Astrocyte (in vitro differentiated cells and primary cell): ENCODE measurements at regions not wholly inside any gene's neighbourhood (a gene's known extent, or its start where the extent isn't known, plus 50 kb on each side); places are given as distances from the start of the nearest gene placed in this dataset.

Experiments used
- DNase-seq: peaks from one replicate; pipeline ENCODE4 v3.0.0-alpha.2; 2010; ENCODE audit warnings: low read depth
- FAIRE-seq: peaks from 2 replicates; lab custom pipeline; 2011; peaks lifted over from hg19 to GRCh38; lab: Jason Lieb, UNC
- H2AFZ ChIP-seq: 2 replicates; pipeline ENCODE4 v1.6.0; 2012; ENCODE audit warnings: low read depth, low read length, inconsistent platforms
- H3K27ac ChIP-seq: 2 replicates; pipeline ENCODE4 v1.5.1; 2011; ENCODE audit warnings: low read depth, low read length, inconsistent platforms
- H3K27me3 ChIP-seq: 2 replicates; pipeline ENCODE4 v1.6.0; 2011; ENCODE audit warnings: low read length, inconsistent platforms; ENCODE audit not compliant: insufficient read depth
- H3K36me3 ChIP-seq: 2 replicates; pipeline ENCODE4 v1.5.1; 2011; ENCODE audit warnings: low read length, inconsistent platforms; ENCODE audit not compliant: insufficient read depth
- H3K4me1 ChIP-seq: 2 replicates; pipeline ENCODE4 v1.5.1; 2011; ENCODE audit warnings: low read length, inconsistent platforms; ENCODE audit not compliant: insufficient read depth
- H3K4me2 ChIP-seq: 2 replicates; pipeline ENCODE4 v1.6.0; 2012; ENCODE audit warnings: low read length, inconsistent platforms
- H3K4me3 ChIP-seq: 2 replicates; pipeline ENCODE4 v1.5.1; 2011; ENCODE audit warnings: low read depth, mild to moderate bottlenecking, low read length, inconsistent platforms; ENCODE audit not compliant: insufficient read depth
- H3K79me2 ChIP-seq: 2 replicates; pipeline ENCODE4 v1.6.0; 2012; ENCODE audit warnings: mild to moderate bottlenecking, low read length, inconsistent platforms; ENCODE audit not compliant: insufficient read depth
- H3K9ac ChIP-seq: 2 replicates; pipeline ENCODE4 v1.6.0; 2012; ENCODE audit warnings: mild to moderate bottlenecking, low read length, inconsistent platforms
- H3K9me3 ChIP-seq: 2 replicates; pipeline ENCODE4 v1.5.1; 2012; ENCODE audit warnings: low read depth, mild to moderate bottlenecking, low read length, inconsistent platforms; ENCODE audit not compliant: insufficient read depth
- H4K20me1 ChIP-seq: 2 replicates; pipeline ENCODE4 v1.6.0; 2012; ENCODE audit warnings: low read length, inconsistent platforms; ENCODE audit not compliant: insufficient read depth
- H3K27ac Mint-ChIP-seq: one replicate; pipeline ENCODE4 v1.8.0; 2021; ENCODE audit warnings: mild to moderate bottlenecking, mixed read lengths; ENCODE audit not compliant: unreplicated experiment
- H3K27me3 Mint-ChIP-seq: one replicate; pipeline ENCODE4 v1.8.0; 2021; ENCODE audit warnings: low read depth, mixed read lengths; ENCODE audit not compliant: unreplicated experiment
- H3K36me3 Mint-ChIP-seq: one replicate; pipeline ENCODE4 v1.8.0; 2021; ENCODE audit warnings: low read depth, mixed read lengths; ENCODE audit not compliant: unreplicated experiment
- H3K4me1 Mint-ChIP-seq: one replicate; pipeline ENCODE4 v1.8.0; 2021; ENCODE audit warnings: low read depth, mixed read lengths; ENCODE audit not compliant: unreplicated experiment
- H3K4me3 Mint-ChIP-seq: one replicate; pipeline ENCODE4 v1.8.0; 2021; ENCODE audit warnings: mild to moderate bottlenecking, moderate library complexity, mixed read lengths; ENCODE audit not compliant: unreplicated experiment
- H3K9me3 Mint-ChIP-seq: one replicate; pipeline ENCODE4 v1.8.0; 2021; ENCODE audit warnings: mild to moderate bottlenecking, mixed read lengths; ENCODE audit not compliant: unreplicated experiment
- EZH2 ChIP-seq: IDR thresholded peaks from 2 replicates; pipeline ENCODE4 v1.6.1; 2012; ENCODE audit warnings: mild to moderate bottlenecking, low read length, inconsistent platforms; ENCODE audit not compliant: insufficient read depth
- TF ChIP-seq, protein P1 (sequence below): IDR thresholded peaks from 2 replicates; pipeline ENCODE4 v1.5.1; 2011; ENCODE audit warnings: low read depth, mild to moderate bottlenecking, inconsistent platforms, low read length, moderate library complexity; ENCODE audit not compliant: insufficient read depth

DNA sequence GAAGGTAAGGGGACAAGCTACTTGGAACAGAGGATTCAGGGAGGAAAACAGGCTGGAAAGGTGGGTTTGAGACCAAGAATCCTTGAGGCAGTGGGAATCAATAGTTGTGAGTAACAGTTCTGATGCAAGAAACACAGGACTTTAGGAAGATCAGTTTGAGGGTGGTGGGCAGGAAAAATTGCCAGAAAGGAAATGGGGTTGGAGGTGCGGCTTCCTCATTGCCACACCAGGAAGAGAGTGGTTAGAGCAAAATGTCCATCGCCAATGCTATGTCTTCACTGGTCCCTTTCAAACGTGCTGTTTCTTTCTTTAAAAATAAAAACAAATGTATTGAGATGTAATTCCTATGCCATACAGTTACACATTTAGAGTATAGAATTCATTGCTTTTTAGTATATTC, 57.1 kb upstream of the NOCT start:
- Histone ChIP-seq H3K4me3 (no peak overlapping the region), H3K4me2 (no peak overlapping the region), H3K4me1 (peaks cover 9% of the 10 kb centered on the region), H2AFZ (no peak overlapping the region), H3K36me3 (no peaks in the 10 kb centered on the region), H3K9ac (no peak overlapping the region), H3K9me3 (no peaks in the 10 kb centered on the region), H4K20me1 (no peaks in the 10 kb centered on the region), H3K79me2 (no peaks in the 10 kb centered on the region), H3K27me3 (no peaks in the 10 kb centered on the region), H3K27ac (no peak overlapping the region)
- no peaks in the 10 kb centered on the region for H3K36me3 Mint-ChIP-seq
- DNase-seq = no peak
- TF ChIP-seq, protein P1, sequence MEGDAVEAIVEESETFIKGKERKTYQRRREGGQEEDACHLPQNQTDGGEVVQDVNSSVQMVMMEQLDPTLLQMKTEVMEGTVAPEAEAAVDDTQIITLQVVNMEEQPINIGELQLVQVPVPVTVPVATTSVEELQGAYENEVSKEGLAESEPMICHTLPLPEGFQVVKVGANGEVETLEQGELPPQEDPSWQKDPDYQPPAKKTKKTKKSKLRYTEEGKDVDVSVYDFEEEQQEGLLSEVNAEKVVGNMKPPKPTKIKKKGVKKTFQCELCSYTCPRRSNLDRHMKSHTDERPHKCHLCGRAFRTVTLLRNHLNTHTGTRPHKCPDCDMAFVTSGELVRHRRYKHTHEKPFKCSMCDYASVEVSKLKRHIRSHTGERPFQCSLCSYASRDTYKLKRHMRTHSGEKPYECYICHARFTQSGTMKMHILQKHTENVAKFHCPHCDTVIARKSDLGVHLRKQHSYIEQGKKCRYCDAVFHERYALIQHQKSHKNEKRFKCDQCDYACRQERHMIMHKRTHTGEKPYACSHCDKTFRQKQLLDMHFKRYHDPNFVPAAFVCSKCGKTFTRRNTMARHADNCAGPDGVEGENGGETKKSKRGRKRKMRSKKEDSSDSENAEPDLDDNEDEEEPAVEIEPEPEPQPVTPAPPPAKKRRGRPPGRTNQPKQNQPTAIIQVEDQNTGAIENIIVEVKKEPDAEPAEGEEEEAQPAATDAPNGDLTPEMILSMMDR = no peak
- TF ChIP-seq EZH2 = no peak
- peaks cover 2% of the 10 kb centered on the region for H3K9me3 Mint-ChIP-seq
- H3K27me3 Mint-ChIP-seq = no peaks in the 10 kb centered on the region
- H3K4me3 Mint-ChIP-seq = no peak overlapping the region
- H3K27ac Mint-ChIP-seq = no peak overlapping the region
- H3K4me1 Mint-ChIP-seq = peaks cover 20% of the 10 kb centered on the region
- FAIRE-seq = no peak

DNA sequence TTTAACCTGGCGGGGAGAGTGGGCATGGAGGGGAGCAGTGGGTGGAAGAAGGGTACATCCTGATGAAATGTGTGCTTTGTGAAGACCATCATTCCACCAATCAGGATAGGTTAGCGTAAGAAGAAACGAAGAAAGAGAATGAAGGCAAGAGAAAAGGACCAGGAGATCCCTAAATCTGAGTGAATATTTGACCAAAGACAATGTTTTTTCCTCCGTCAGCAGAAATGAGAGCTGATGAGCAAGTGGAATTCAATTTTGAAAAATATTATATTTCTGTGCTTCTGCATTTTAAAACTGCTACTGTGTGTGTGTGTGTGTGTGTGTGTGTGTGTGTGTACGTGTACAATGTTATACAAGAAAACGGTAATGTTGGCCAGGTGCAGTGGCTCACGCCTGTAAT, 58.3 kb upstream of the NOCT start:
- Histone ChIP-seq H3K4me2 (no peak overlapping the region), H3K4me1 (peaks cover 12% of the 10 kb centered on the region), H2AFZ (no peak overlapping the region), H3K9ac (no peak overlapping the region), H3K27ac (no peak overlapping the region), H3K9me3 (no peaks in the 10 kb centered on the region), H3K27me3 (no peaks in the 10 kb centered on the region), H4K20me1 (no peaks in the 10 kb centered on the region), H3K79me2 (no peaks in the 10 kb centered on the region), H3K4me3 (no peak overlapping the region), H3K36me3 (no peaks in the 10 kb centered on the region)
- no peaks in the 10 kb centered on the region for H3K9me3 Mint-ChIP-seq
- no peaks in the 10 kb centered on the region for H3K36me3 Mint-ChIP-seq
- no peak overlapping the region for H3K27ac Mint-ChIP-seq
- TF ChIP-seq, protein P1 = no peak
- FAIRE-seq (no peak), DNase-seq (no peak)
- no peak overlapping the region for H3K4me3 Mint-ChIP-seq
- H3K4me1 Mint-ChIP-seq = peaks cover 24% of the 10 kb centered on the region
- H3K27me3 Mint-ChIP-seq = no peaks in the 10 kb centered on the region

- Mint-ChIP-seq H3K36me3 (no peaks in the 10 kb centered on the region), H3K4me1 (peaks cover 20% of the 10 kb centered on the region), H3K9me3 (no peaks in the 10 kb centered on the region), H3K27me3 (no peaks in the 10 kb centered on the region), H3K27ac (peak overlapping the region; percentile 34), H3K4me3 (no peak overlapping the region)
- FAIRE-seq = no peak
- Histone ChIP-seq H3K79me2 (no peaks in the 10 kb centered on the region), H4K20me1 (no peaks in the 10 kb centered on the region), H3K4me2 (peak overlapping the region; percentile 54), H3K4me1 (peaks cover 12% of the 10 kb centered on the region), H3K4me3 (no peak overlapping the region), H3K36me3 (no peaks in the 10 kb centered on the region), H3K9me3 (no peaks in the 10 kb centered on the region), H3K9ac (peak overlapping the region; percentile 17), H2AFZ (no peak overlapping the region), H3K27ac (peak overlapping the region; percentile 60), H3K27me3 (no peaks in the 10 kb centered on the region)
- TF ChIP-seq, protein P1 = no peak
- no peak for TF ChIP-seq EZH2
- no peak for DNase-seq
Measured at GRCh38 chr4:138954428-138954827, 61.2 kb upstream of the NOCT start.
